MG63 (cell line): ENCODE measurements at regions not wholly inside any gene's neighbourhood (a gene's known extent, or its start where the extent isn't known, plus 50 kb on each side); places are given as distances from the start of the nearest gene placed in this dataset.
A peak's percentile ranks its signal among the peaks of the same experiment; 100 is the strongest.
"Not testable (repeated sequence)": the region's sequence is repeated elsewhere in the genome, so short reads cannot be mapped to it uniquely, and the experiment has no call there.

Experiments used
- DNase-seq: peaks from one replicate; pipeline ENCODE4 v3.0.0-alpha.2; 2020
- H3K27me3 ChIP-seq: fragments of 250-450 bp; sonication (Bioruptor Pico); 2 replicates; pipeline ENCODE4 v1.5.1; 2020; ENCODE audit warnings: mild to moderate bottlenecking, moderate library complexity
- H3K36me3 ChIP-seq: fragments of 250-450 bp; sonication (Bioruptor Pico); 2 replicates; pipeline ENCODE4 v1.5.1; 2020; ENCODE audit warnings: mild to moderate bottlenecking, moderate library complexity
- H3K4me3 ChIP-seq: fragments of 250-450 bp; sonication (Bioruptor Pico); 2 replicates; pipeline ENCODE4 v1.5.1; 2020; ENCODE audit warnings: mild to moderate bottlenecking, moderate library complexity
- H3K9me3 ChIP-seq: fragments of 250-450 bp; sonication (Bioruptor Pico); 2 replicates; pipeline ENCODE4 v1.5.1; 2020; ENCODE audit warnings: mild to moderate bottlenecking, moderate library complexity

DNA sequence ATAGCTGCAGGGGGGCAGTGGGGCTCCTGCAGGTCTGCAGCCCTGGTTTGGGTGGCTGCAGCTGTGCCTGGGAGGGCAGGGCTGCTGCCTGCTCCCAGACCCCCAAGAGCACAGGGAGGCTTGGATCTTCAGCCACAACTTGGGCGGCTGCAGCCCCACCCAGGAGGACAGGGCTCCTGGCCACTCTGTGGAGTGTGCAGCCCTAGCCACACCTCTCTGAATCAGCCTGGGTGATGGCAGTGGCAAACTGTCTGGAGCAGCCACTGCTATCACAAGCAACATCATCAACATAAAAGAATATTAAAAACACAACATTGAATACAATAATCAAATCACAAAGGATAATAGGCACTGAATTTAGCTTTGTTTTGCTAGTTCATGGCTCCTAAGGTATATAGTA lies 164.9 kb upstream of the SLC27A6 start:
- H3K4me3 ChIP-seq, result no peak overlapping the region
- no peaks in the 10 kb centered on the region for H3K27me3 ChIP-seq
- H3K9me3 ChIP-seq, result no peaks in the 10 kb centered on the region
- DNase-seq, result no peak
- H3K36me3 ChIP-seq, result no peaks in the 10 kb centered on the region

- Histone ChIP-seq H3K27me3 (no peaks in the 10 kb centered on the region), H3K36me3 (no peaks in the 10 kb centered on the region), H3K4me3 (no peak overlapping the region), H3K9me3 (peaks cover 4% of the 10 kb centered on the region; the same call in 1 of the 2 replicates)
- no peak for DNase-seq
These were observed 151.8 kb upstream of the SLC27A6 start for GRCh38 chr5:128813317-128814070.

GRCh38 chr5:128815201-128815600 lies 150.1 kb upstream of the SLC27A6 start:
- Histone ChIP-seq H3K36me3 (no peaks in the 10 kb centered on the region), H3K27me3 (no peaks in the 10 kb centered on the region), H3K9me3 (peaks cover 4% of the 10 kb centered on the region; the same call in 1 of the 2 replicates), H3K4me3 (no peak overlapping the region)
- DNase-seq, result no peak

GRCh38 chr5:128825826-128826225 lies 139.5 kb upstream of the SLC27A6 start:
- Histone ChIP-seq H3K36me3 (no peaks in the 10 kb centered on the region), H3K9me3 (no peaks in the 10 kb centered on the region), H3K27me3 (no peaks in the 10 kb centered on the region), H3K4me3 (no peak overlapping the region)
- DNase-seq, result peak; percentile 56

- DNase-seq, result peak; percentile 45
- no peaks in the 10 kb centered on the region for H3K27me3 ChIP-seq
- H3K4me3 ChIP-seq, result no peak overlapping the region
- H3K9me3 ChIP-seq, result no peaks in the 10 kb centered on the region
- H3K36me3 ChIP-seq, result no peaks in the 10 kb centered on the region
These were observed 139.0 kb upstream of the SLC27A6 start for GRCh38 chr5:128826275-128826674.

GRCh38 chr5:128836571-128836970 lies 128.7 kb upstream of the SLC27A6 start:
- no peaks in the 10 kb centered on the region for H3K9me3 ChIP-seq
- no peaks in the 10 kb centered on the region for H3K36me3 ChIP-seq
- H3K4me3 ChIP-seq, result no peak overlapping the region
- H3K27me3 ChIP-seq, result no peaks in the 10 kb centered on the region
- DNase-seq, result no peak

GRCh38 chr5:128838623-128839022 lies 126.7 kb upstream of the SLC27A6 start:
- Histone ChIP-seq H3K9me3 (no peaks in the 10 kb centered on the region), H3K36me3 (no peaks in the 10 kb centered on the region), H3K4me3 (no peak overlapping the region), H3K27me3 (no peaks in the 10 kb centered on the region)
- no peak for DNase-seq

DNA sequence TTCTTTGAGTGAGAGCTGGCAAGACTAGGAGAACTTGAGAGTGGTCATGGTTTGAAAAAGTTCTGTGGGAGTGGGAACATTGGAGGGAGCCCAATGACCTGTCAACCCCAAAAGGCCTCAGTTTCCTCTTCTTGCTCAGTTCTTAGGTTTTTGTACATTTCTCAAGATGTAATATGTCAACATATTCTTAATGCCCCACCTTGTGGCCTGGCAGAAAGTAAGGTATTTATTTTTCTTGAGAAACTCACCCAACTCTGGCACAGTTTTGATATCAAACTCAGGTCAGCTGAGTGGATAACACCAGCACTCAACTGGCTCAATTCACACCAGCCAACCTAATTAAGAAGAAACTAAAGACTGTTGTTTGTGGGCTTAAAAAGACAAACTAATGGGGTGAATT lies 123.0 kb upstream of the SLC27A6 start:
- H3K27me3 ChIP-seq, result no peaks in the 10 kb centered on the region
- H3K4me3 ChIP-seq, result no peak overlapping the region
- DNase-seq, result no peak
- H3K9me3 ChIP-seq, result no peaks in the 10 kb centered on the region
- no peaks in the 10 kb centered on the region for H3K36me3 ChIP-seq

- no peaks in the 10 kb centered on the region for H3K27me3 ChIP-seq
- H3K36me3 ChIP-seq, result no peaks in the 10 kb centered on the region
- no peak overlapping the region for H3K4me3 ChIP-seq
- no peak for DNase-seq
- H3K9me3 ChIP-seq, result peaks cover 12% of the 10 kb centered on the region
These were observed 120.8 kb upstream of the SLC27A6 start for GRCh38 chr5:128844354-128844923.

DNA sequence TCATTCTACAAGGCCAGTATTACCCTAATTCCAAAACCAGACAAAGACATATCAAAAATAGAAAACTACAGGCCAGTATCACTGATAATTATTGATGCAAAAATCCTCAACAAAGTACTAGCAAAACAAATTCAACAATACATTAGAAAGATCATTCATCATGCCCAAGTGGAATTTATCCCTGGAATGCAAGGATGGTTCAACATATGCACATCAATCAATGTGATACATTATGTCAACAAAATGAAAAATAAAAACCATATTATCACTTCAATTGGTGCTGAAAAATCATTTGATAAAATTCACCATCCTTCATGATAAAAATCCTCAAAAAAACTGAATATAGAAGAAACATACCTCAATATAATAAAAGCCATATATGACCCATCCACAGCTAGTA lies 115.2 kb upstream of the SLC27A6 start:
- H3K36me3 ChIP-seq, result no peaks in the 10 kb centered on the region
- no peak for DNase-seq
- no peak overlapping the region for H3K4me3 ChIP-seq

GRCh38 chr5:128854931-128855330 lies 110.4 kb upstream of the SLC27A6 start:
- no peaks in the 10 kb centered on the region for H3K27me3 ChIP-seq
- no peak for DNase-seq
- H3K9me3 ChIP-seq, result peaks cover 6% of the 10 kb centered on the region
- H3K36me3 ChIP-seq, result no peaks in the 10 kb centered on the region
- H3K4me3 ChIP-seq, result no peak overlapping the region

More for the DNA sequence above, 115.2 kb upstream of the SLC27A6 start:
- H3K27me3 ChIP-seq, result no peaks in the 10 kb centered on the region
- H3K9me3 ChIP-seq, result peaks cover 23% of the 10 kb centered on the region

- DNase-seq, result peak; percentile 22
- no peaks in the 10 kb centered on the region for H3K9me3 ChIP-seq
- no peaks in the 10 kb centered on the region for H3K27me3 ChIP-seq
- H3K36me3 ChIP-seq, result no peaks in the 10 kb centered on the region
- no peak overlapping the region for H3K4me3 ChIP-seq
These were observed 108.1 kb upstream of the SLC27A6 start for GRCh38 chr5:128857076-128857677.

DNA sequence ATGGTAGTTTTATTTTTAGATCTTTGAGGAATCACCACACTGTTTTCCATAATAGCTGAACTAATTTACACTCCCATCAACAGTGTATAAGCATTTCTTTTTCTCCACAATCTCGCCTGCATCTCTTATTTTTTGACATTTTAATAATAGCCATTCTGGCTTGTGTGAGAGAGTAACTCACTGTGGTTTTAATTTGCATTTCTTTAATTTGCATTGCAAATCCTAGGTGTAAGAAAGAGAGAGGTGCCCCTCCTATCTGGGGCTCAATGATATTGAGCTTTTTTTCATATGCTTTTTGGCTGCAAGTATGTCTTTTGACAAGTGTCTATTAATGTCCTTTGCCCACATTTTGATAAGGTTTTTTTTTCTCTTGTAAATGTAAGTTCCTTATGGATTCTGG lies 106.3 kb upstream of the SLC27A6 start:
- no peak for DNase-seq
- Histone ChIP-seq H3K27me3 (no peaks in the 10 kb centered on the region), H3K9me3 (no peaks in the 10 kb centered on the region), H3K36me3 (no peaks in the 10 kb centered on the region), H3K4me3 (no peak overlapping the region)

DNA sequence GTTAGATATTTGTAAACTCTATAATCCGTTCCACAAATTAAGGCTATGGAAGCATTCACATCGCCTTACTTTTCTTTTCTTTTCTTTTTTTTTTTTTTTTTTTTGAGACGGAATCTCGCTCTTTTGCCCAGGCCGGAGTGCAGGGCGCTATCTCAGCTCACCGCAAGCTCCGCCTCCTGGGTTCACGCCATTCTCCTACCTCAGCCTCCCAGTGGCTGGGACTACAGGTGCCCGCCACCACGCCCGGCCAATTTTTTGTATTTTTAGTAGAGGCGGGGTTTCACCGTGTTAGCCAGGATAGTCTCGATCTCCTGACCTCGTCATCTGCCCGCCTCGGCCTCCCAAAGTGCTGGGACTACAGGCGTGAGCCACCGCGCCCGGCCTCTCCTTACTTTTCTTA lies 104.1 kb upstream of the SLC27A6 start:
- H3K4me3 ChIP-seq, DNase-seq, H3K9me3 ChIP-seq, H3K36me3 ChIP-seq, H3K27me3 ChIP-seq: not testable (repeated sequence)

- Histone ChIP-seq H3K4me3 (no peak overlapping the region), H3K27me3 (no peaks in the 10 kb centered on the region), H3K36me3 (no peaks in the 10 kb centered on the region), H3K9me3 (no peaks in the 10 kb centered on the region)
- no peak for DNase-seq
These were observed 95.3 kb upstream of the SLC27A6 start for GRCh38 chr5:128869970-128870369.

DNA sequence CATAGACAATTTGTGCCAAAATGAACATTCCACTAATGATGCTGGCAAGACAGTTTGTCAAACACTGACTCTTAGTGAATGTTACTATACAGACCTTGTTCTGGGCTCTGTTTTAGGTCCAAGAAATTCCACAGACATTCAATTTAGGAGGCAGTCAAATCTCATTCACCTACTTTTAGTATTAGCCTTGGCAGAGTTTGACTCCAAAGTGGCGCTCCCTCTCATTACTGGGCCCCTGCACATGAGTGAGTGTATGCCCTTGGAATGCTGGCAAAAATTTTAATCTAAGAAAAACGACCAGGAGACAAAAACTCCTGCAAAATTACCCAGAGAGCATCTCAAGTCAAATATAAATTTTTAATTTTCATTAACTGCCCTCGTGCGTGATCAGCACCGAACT lies 94.9 kb upstream of the SLC27A6 start:
- Histone ChIP-seq H3K4me3 (no peak overlapping the region), H3K36me3 (no peaks in the 10 kb centered on the region), H3K27me3 (no peaks in the 10 kb centered on the region), H3K9me3 (no peaks in the 10 kb centered on the region)
- DNase-seq, result peak; percentile 56

GRCh38 chr5:128870923-128871322 lies 94.4 kb upstream of the SLC27A6 start:
- Histone ChIP-seq H3K9me3 (no peaks in the 10 kb centered on the region), H3K36me3 (no peaks in the 10 kb centered on the region), H3K27me3 (no peaks in the 10 kb centered on the region), H3K4me3 (no peak overlapping the region)
- no peak for DNase-seq
